Sciatic nerve (tissue), 2 donors: ENCODE measurements at regions not wholly inside any gene's neighbourhood (a gene's known extent, or its start where the extent isn't known, plus 50 kb on each side); places are given as distances from the start of the nearest gene placed in this dataset.
"Not testable (repeated sequence)": the region's sequence is repeated elsewhere in the genome, so short reads cannot be mapped to it uniquely, and the experiment has no call there.

Experiments used
- ATAC-seq: fragments of 200-7000 bp; cut with Tn5 transposase; one replicate; pipeline ENCODE4 v1.9.1; 2020; ENCODE audit warnings: mild to moderate bottlenecking, moderate library complexity
- DNase-seq: peaks from one replicate; pipeline ENCODE4 v3.0.0-alpha.2; 2020; ENCODE audit warnings: low spot score
- intact Hi-C: fragments of 100-400 bp; cut with DNase I; formaldehyde crosslinking; loops from one replicate; pipeline ENCODE4 v1.14.2; 2022
- donor health status: DM: no; HTN: no; CAD: no.
- donor health status: DM: no; HTN: no; CAD: no.

GRCh38 chr5:108696951-108697715 is 50.6 kb upstream of the FER start:
- no peak for ATAC-seq
- intact Hi-C loops, result no loop called here

GRCh38 chr5:108696407-108696806 is 51.3 kb upstream of the FER start:
- intact Hi-C loops, result no loop called here
- ATAC-seq (no peak), DNase-seq (no peak)

More at GRCh38 chr5:108696951-108697715, 50.6 kb upstream of the FER start:
- no peak for DNase-seq

- DNase-seq (no peak), ATAC-seq (no peak)
- intact Hi-C loops, result no loop called here
Measured at GRCh38 chr5:108688485-108688884, 59.2 kb upstream of the FER start.

GRCh38 chr5:108687595-108688200 is 60.0 kb upstream of the FER start:
- DNase-seq, result no peak
- ATAC-seq, result peak; percentile 70
- intact Hi-C loops, result no loop called here

- intact Hi-C loops, result no loop called here
- DNase-seq, result no peak
- ATAC-seq, result no peak
Measured at GRCh38 chr5:108686676-108687075, 61.0 kb upstream of the FER start.

GRCh38 chr5:108685448-108686216 is 62.1 kb upstream of the FER start:
- ATAC-seq, intact Hi-C loops, DNase-seq: not testable (repeated sequence)

GRCh38 chr5:108681079-108681921 is 66.4 kb upstream of the FER start:
- peak; percentile 97 for ATAC-seq
- no peak for DNase-seq
- intact Hi-C loops, result no loop called here

GRCh38 chr5:108678091-108678490 is 69.6 kb upstream of the FER start:
- intact Hi-C loops, result no loop called here
- DNase-seq (no peak), ATAC-seq (no peak)

- no peak for ATAC-seq
- intact Hi-C loops, result no loop called here
- DNase-seq, result no peak
Measured at GRCh38 chr5:108675736-108676135, 72.0 kb upstream of the FER start.

- no peak for DNase-seq
- intact Hi-C loops, result no loop called here
- no peak for ATAC-seq
Measured at GRCh38 chr5:108672639-108673038, 75.1 kb upstream of the FER start.

- ATAC-seq, result peak; percentile 88
- intact Hi-C loops, result no loop called here
- DNase-seq, result no peak
Measured at GRCh38 chr5:108670591-108671289, 77.0 kb upstream of the FER start.

GRCh38 chr5:108669462-108669861 is 78.2 kb upstream of the FER start:
- intact Hi-C loops, result no loop called here
- no peak for DNase-seq
- no peak for ATAC-seq

- DNase-seq, result no peak
- intact Hi-C loops, result no loop called here
- no peak for ATAC-seq
Measured at GRCh38 chr5:108661590-108662219, 86.0 kb upstream of the FER start.

- intact Hi-C loops, result no loop called here
- no peak for DNase-seq
- ATAC-seq, result no peak
Measured at GRCh38 chr5:108661024-108661423, 86.7 kb upstream of the FER start.

- no peak for DNase-seq
- no peak for ATAC-seq
- intact Hi-C loops, result no loop called here
Measured at GRCh38 chr5:108660291-108660690, 87.4 kb upstream of the FER start.

- no peak for ATAC-seq
- DNase-seq, result no peak
- intact Hi-C loops, result no loop called here
Measured at GRCh38 chr5:108659531-108659930, 88.2 kb upstream of the FER start.

- ATAC-seq (no peak), DNase-seq (no peak)
- intact Hi-C loops, result no loop called here
Measured at GRCh38 chr5:108655750-108656450, 91.8 kb upstream of the FER start.

- intact Hi-C loops, result no loop called here
- DNase-seq, result no peak
- no peak for ATAC-seq
Measured at GRCh38 chr5:108654051-108654450, 93.6 kb upstream of the FER start.
